HepG2 (cell line): ENCODE measurements at regions not wholly inside any gene's neighbourhood (a gene's known extent, or its start where the extent isn't known, plus 50 kb on each side); places are given as distances from the start of the nearest gene placed in this dataset.

Experiments used
- ATAC-seq: fragments of 200-7000 bp; cut with Tn5 transposase; 3 replicates; pipeline ENCODE4 v1.9.1; 2020; ENCODE audit warnings: mild to moderate bottlenecking, moderate library complexity
- BruUV-seq: library from RNA; stranded (reverse); fragments of 400-500 nt; replicated peaks from 2 replicates; lab custom pipeline; 2021; lab: Mats Ljungman, UMichigan
- CTCF ChIA-PET: fragments of 300-600 bp; formaldehyde crosslinking; extraction: SDS; loops from one replicate; lab custom pipeline; 2021; ENCODE audit warnings: low total read pairs, inconsistent platforms, low intra/inter-chr PET ratio; lab: Yijun Ruan, JAX
- POLR2A ChIA-PET: fragments of 350-600 bp; sonication (Branson Sonifier 250); formaldehyde crosslinking; loops from one replicate; lab custom pipeline; 2020; ENCODE audit warnings: antibody characterized with exemption, inconsistent platforms; lab: Yijun Ruan, JAX
- DNase-seq: peaks from one replicate; pipeline ENCODE4 v3.0.0-alpha.2; 2015; ENCODE audit warnings: low spot score
- FAIRE-seq: peaks from 3 replicates; lab custom pipeline; 2011; peaks lifted over from hg19 to GRCh38; lab: Jason Lieb, UNC
- H2AFZ ChIP-seq: one replicate; pipeline ENCODE4 v1.6.1; 2011; ENCODE audit warnings: low read length, inconsistent platforms
- H3K27ac ChIP-seq: fragments of 300-600 bp; 3 replicates; pipeline ENCODE4 v1.8.0; 2011; ENCODE audit warnings: mixed run types, mild to moderate bottlenecking, mixed read lengths, low read length, inconsistent platforms; ENCODE audit not compliant: insufficient read depth; ENCODE audit errors: extremely low read length
- H3K27me3 ChIP-seq, 2 experiments: fragments of 200-600 bp in 1 of 2; 2 replicates in 1 of 2; 3 replicates in 1 of 2; pipeline versions ENCODE4 v1.6.0 to v1.8.0; 2011; ENCODE audit warnings: low read length in 2 of 2, mild to moderate bottlenecking in 2 of 2, moderate library complexity in 2 of 2, inconsistent platforms in 1 of 2; ENCODE audit not compliant: insufficient read depth in 2 of 2, control insufficient read depth in 1 of 2
- H3K36me3 ChIP-seq, 2 experiments: fragments of 200-600 bp in 1 of 2; replicated peaks in 1 of 2; 2 replicates in 1 of 2; 3 replicates in 1 of 2; pipeline versions ENCODE4 v1.5.1 to v1.8.0; 2011; ENCODE audit warnings: low read length in 2 of 2, inconsistent platforms in 1 of 2; ENCODE audit not compliant: insufficient read depth in 2 of 2, control insufficient read depth in 1 of 2
- H3K4me1 ChIP-seq: 2 replicates; pipeline ENCODE4 v1.5.1; 2012; ENCODE audit warnings: low read length, inconsistent platforms; ENCODE audit not compliant: insufficient read depth
- H3K4me2 ChIP-seq: 2 replicates; pipeline ENCODE4 v1.6.0; 2011; ENCODE audit warnings: low read depth, low read length, inconsistent platforms
- H3K4me3 ChIP-seq, 3 experiments: fragments of 200-600 bp in 1 of 3; sonication (generic), shearing (Covaris generic) in 1 of 3; replicated peaks in 1 of 3; 2 replicates each; pipeline ENCODE4 v1.5.1; 2011 to 2016; ENCODE audit warnings: low read length in 3 of 3, inconsistent platforms in 2 of 3, low read depth in 2 of 3, mild to moderate bottlenecking in 2 of 3, control low read depth in 1 of 3, mixed read lengths in 1 of 3; ENCODE audit not compliant: insufficient read depth in 1 of 3
- H3K79me2 ChIP-seq: one replicate; pipeline ENCODE4 v1.6.1; 2011; ENCODE audit warnings: low read length, inconsistent platforms; ENCODE audit not compliant: insufficient read depth
- H3K9ac ChIP-seq: 2 replicates; pipeline ENCODE4 v1.6.0; 2011; ENCODE audit warnings: mild to moderate bottlenecking, low read depth, low read length, inconsistent platforms; ENCODE audit not compliant: insufficient read depth
- H3K9me3 ChIP-seq: 2 replicates; pipeline ENCODE4 v1.5.1; 2012; ENCODE audit warnings: mild to moderate bottlenecking, low read length
- H4K20me1 ChIP-seq: 2 replicates; pipeline ENCODE4 v1.6.0; 2011; ENCODE audit warnings: inconsistent platforms, mild to moderate bottlenecking, low read length, moderate library complexity; ENCODE audit not compliant: insufficient read depth
- HIC2 ChIP-seq: sonication (generic); formaldehyde crosslinking; IDR thresholded peaks from 2 replicates; pipeline ENCODE4 v1.9.0; 2022; ENCODE audit warnings: low read depth, missing genetic modification reagents
- HNF4A ChIP-seq: sonication (generic); formaldehyde crosslinking; IDR thresholded peaks from 2 replicates; pipeline ENCODE4 v1.4.0; 2020; ENCODE audit warnings: missing genetic modification reagents
- MATR3 ChIP-seq: sonication (generic); formaldehyde crosslinking; IDR thresholded peaks from 2 replicates; pipeline ENCODE4 v1.4.0; 2020; ENCODE audit warnings: missing genetic modification reagents
- MYC ChIP-seq: sonication (generic); formaldehyde crosslinking; IDR thresholded peaks from 2 replicates; pipeline ENCODE4 v1.9.0; 2021; ENCODE audit warnings: missing genetic modification reagents, borderline replicate concordance
- NFKB2 ChIP-seq: sonication (generic); formaldehyde crosslinking; IDR thresholded peaks from 2 replicates; pipeline ENCODE4 v1.4.0; 2020; ENCODE audit warnings: missing genetic modification reagents, borderline replicate concordance
- PRDM4 ChIP-seq: sonication (generic); formaldehyde crosslinking; IDR thresholded peaks from 2 replicates; pipeline ENCODE4 v1.9.0; 2021; ENCODE audit warnings: missing genetic modification reagents, borderline replicate concordance
- TERF1 ChIP-seq: sonication (generic); formaldehyde crosslinking; IDR thresholded peaks from 2 replicates; pipeline ENCODE4 v1.8.0; 2022; ENCODE audit warnings: mild to moderate bottlenecking, missing genetic modification reagents, moderate library complexity
- TFE3 ChIP-seq: IDR thresholded peaks from 2 replicates; pipeline ENCODE4 v1.6.1; 2016
- ZBTB25 ChIP-seq: IDR thresholded peaks from 2 replicates; pipeline ENCODE4 v1.6.1; 2018; ENCODE audit warnings: missing genetic modification reagents
- ZNF296 ChIP-seq: sonication (generic); formaldehyde crosslinking; conservative IDR thresholded peaks from 2 replicates; pipeline ENCODE4 v1.5.0; 2020; ENCODE audit warnings: mild to moderate bottlenecking, missing genetic modification reagents
- ZSCAN29 ChIP-seq: sonication (generic); formaldehyde crosslinking; conservative IDR thresholded peaks from 2 replicates; pipeline ENCODE4 v1.4.0; 2020; ENCODE audit warnings: mild to moderate bottlenecking, missing genetic modification reagents
- WGBS: methylation state at CpG from one replicate; pipeline ENCODE4 v1.1.6; 2017; ENCODE audit warnings: low lambda C conversion rate; 5-methylcytosine and 5-hydroxymethylcytosine counted together
- in situ Hi-C: cut with HindIII; loops from 2 replicates; pipeline ENCODE4 v1.10.0; 2017; ENCODE audit warnings: low pct_unique_long_range_greater_than_20kb; ENCODE audit not compliant: extremely low pct_ligation_motif_present
- intact Hi-C: fragments of 100-400 bp; cut with micrococcal nuclease; formaldehyde crosslinking; loops from one replicate; pipeline ENCODE4 v1.10.0; 2022; ENCODE audit not compliant: unreplicated experiment
- TF ChIP-seq, protein P1 (sequence below): sonication (generic); formaldehyde crosslinking; IDR thresholded peaks from 2 replicates; pipeline ENCODE4 v1.8.1; 2023; ENCODE audit warnings: mild to moderate bottlenecking, missing genetic modification reagents, borderline replicate concordance
- TF ChIP-seq, protein P2 (sequence below): sonication (generic); formaldehyde crosslinking; IDR thresholded peaks from 2 replicates; pipeline ENCODE4 v1.5.0; 2020; ENCODE audit warnings: missing genetic modification reagents

DNA sequence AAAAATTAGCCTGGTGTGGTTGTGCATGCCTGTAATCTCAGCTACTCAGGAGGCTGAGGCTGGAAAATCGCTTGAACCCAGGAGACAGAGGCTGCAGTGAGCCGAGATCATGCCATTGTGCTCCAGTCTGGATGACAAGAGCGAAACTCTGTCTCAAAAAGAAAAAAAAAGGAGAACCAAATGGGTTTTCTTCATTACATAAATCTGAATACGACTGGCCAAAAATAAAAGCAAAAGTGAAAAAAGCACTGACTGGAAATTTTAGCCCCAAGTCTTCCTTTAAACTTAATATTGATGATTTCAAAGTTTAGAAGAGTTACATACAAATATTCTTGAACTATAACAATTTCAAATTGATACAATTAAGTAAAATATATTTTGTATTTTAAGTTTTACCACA is 249.5 kb upstream of the STARD13 start (continued):
- TF ChIP-seq ZBTB25 (CRISPR knock-in tag), result no peak
- TF ChIP-seq HNF4A (CRISPR knock-in tag), result no peak
- TF ChIP-seq, protein P1, sequence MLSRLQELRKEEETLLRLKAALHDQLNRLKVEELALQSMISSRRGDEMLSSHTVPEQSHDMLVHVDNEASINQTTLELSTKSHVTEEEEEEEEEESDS (CRISPR knock-in tag), result no peak

- H3K4me1 ChIP-seq, result peaks cover 37% of the 10 kb centered on the region
- H3K9ac ChIP-seq, result no peak overlapping the region
- FAIRE-seq (no peak), ATAC-seq (no peak), DNase-seq (no peak)
- no peaks in the 10 kb centered on the region for H3K27me3 ChIP-seq
- H3K9me3 ChIP-seq, result no peaks in the 10 kb centered on the region
- no peaks in the 10 kb centered on the region for H3K79me2 ChIP-seq
- CTCF ChIA-PET, result no interaction called here
- in situ Hi-C loops, result loop anchor here (25.0 kb wide), 1 partner anchor 949 kb away; the partner anchor contains the start of gene PDS5B
- H4K20me1 ChIP-seq, result no peaks in the 10 kb centered on the region
- H2AFZ ChIP-seq, result no peak overlapping the region
- no peak overlapping the region for H3K4me2 ChIP-seq
- intact Hi-C loops, result no loop called here
- no peaks in the 10 kb centered on the region for H3K36me3 ChIP-seq
- WGBS, result 100% methylated on average over 2 of the region's 2 CpGs
- no peak overlapping the region for H3K27ac ChIP-seq
- no peak overlapping the region for H3K4me3 ChIP-seq
- POLR2A ChIA-PET, result no interaction called here
- BruUV-seq, result no TSS peak
- TF ChIP-seq MATR3 (CRISPR knock-in tag) (no peak), PRDM4 (no peak), HIC2 (CRISPR knock-in tag) (no peak), TFE3 (CRISPR knock-in tag) (no peak), MYC (CRISPR knock-in tag) (no peak), ZSCAN29 (CRISPR knock-in tag) (no peak), TERF1 (CRISPR knock-in tag) (no peak), NFKB2 (CRISPR knock-in tag) (no peak), ZNF296 (CRISPR knock-in tag) (no peak)
- TF ChIP-seq, protein P2, sequence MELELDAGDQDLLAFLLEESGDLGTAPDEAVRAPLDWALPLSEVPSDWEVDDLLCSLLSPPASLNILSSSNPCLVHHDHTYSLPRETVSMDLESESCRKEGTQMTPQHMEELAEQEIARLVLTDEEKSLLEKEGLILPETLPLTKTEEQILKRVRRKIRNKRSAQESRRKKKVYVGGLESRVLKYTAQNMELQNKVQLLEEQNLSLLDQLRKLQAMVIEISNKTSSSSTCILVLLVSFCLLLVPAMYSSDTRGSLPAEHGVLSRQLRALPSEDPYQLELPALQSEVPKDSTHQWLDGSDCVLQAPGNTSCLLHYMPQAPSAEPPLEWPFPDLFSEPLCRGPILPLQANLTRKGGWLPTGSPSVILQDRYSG (CRISPR knock-in tag), result no peak
These were observed 251.0 kb upstream of the STARD13 start for GRCh38 chr13:33536601-33537000.
